IMR-90 (cell line): ENCODE measurements at regions not wholly inside any gene's neighbourhood (a gene's known extent, or its start where the extent isn't known, plus 50 kb on each side); places are given as distances from the start of the nearest gene placed in this dataset.

ENCODE experiments used
- ATAC-seq: fragments of 200-7000 bp; cut with Tn5 transposase; 2 replicates; pipeline ENCODE4 v1.9.1; 2020; ENCODE audit warnings: low read depth, mild to moderate bottlenecking, moderate library complexity
- BruUV-seq: library from RNA; stranded (reverse); fragments of 400-500 nt; replicated peaks from 2 replicates; lab custom pipeline; 2021; lab: Mats Ljungman, UMichigan
- CTCF ChIA-PET: fragments of 300-600 bp; formaldehyde crosslinking; extraction: SDS; loops from one replicate; lab custom pipeline; 2021; ENCODE audit warnings: antibody characterized with exemption; lab: Yijun Ruan, JAX
- POLR2A ChIA-PET: fragments of 300-600 bp; sonication (Branson Sonifier 250); formaldehyde crosslinking; loops from one replicate; lab custom pipeline; 2022; ENCODE audit warnings: antibody characterized with exemption; ENCODE audit not compliant: unreplicated experiment; lab: Charles Lee
- DNase-seq: peaks from one replicate; pipeline ENCODE4 v3.0.0; 2013
- H2AFZ ChIP-seq: replicated peaks from 2 replicates; pipeline ENCODE3; 2013; ENCODE audit warnings: low read length, mild to moderate bottlenecking; ENCODE audit not compliant: poor library complexity
- H2AK5ac ChIP-seq: 2 replicates; pipeline ENCODE4 v1.6.1; 2013; ENCODE audit warnings: low read depth, low read length, inconsistent platforms
- H2AK9ac ChIP-seq: replicated peaks from 2 replicates; pipeline ENCODE3; 2013; ENCODE audit warnings: mild to moderate bottlenecking, low read depth, low read length, moderate library complexity; ENCODE audit not compliant: poor library complexity
- H2BK120ac ChIP-seq: 2 replicates; pipeline ENCODE4 v1.6.1; 2013; ENCODE audit warnings: low read depth, low read length, inconsistent platforms
- H2BK15ac ChIP-seq: 3 replicates; pipeline ENCODE4 v1.6.1; 2013; ENCODE audit warnings: low read depth, low read length, inconsistent platforms
- H2BK20ac ChIP-seq: 2 replicates; pipeline ENCODE4 v1.6.1; 2013; ENCODE audit warnings: low read depth, mild to moderate bottlenecking, inconsistent platforms, low read length, moderate library complexity
- H2BK5ac ChIP-seq: 2 replicates; pipeline ENCODE4 v1.6.1; 2013; ENCODE audit warnings: mild to moderate bottlenecking, low read depth, low read length, inconsistent platforms; ENCODE audit not compliant: poor library complexity, severe bottlenecking
- H3K14ac ChIP-seq: replicated peaks from 2 replicates; pipeline ENCODE4 v1.6.1; 2013; ENCODE audit warnings: low read depth, low read length, inconsistent platforms
- H3K18ac ChIP-seq: 2 replicates; pipeline ENCODE4 v1.6.1; 2013; ENCODE audit warnings: low read depth, low read length, control low read depth
- H3K23ac ChIP-seq: 2 replicates; pipeline ENCODE4 v1.6.1; 2013; ENCODE audit warnings: low read depth, low read length, inconsistent platforms
- H3K27ac ChIP-seq: 2 replicates; pipeline ENCODE4 v1.5.1; 2013; ENCODE audit warnings: mild to moderate bottlenecking, control low read depth, low read length; ENCODE audit not compliant: insufficient read depth
- H3K27me3 ChIP-seq: 2 replicates; pipeline ENCODE4 v1.6.1; 2013; ENCODE audit warnings: low read length; ENCODE audit not compliant: control insufficient read depth, insufficient read depth
- H3K36me3 ChIP-seq: 2 replicates; pipeline ENCODE4 v1.6.1; 2013; ENCODE audit warnings: low read length, mixed read lengths; ENCODE audit not compliant: control insufficient read depth, insufficient read depth
- H3K4ac ChIP-seq: 2 replicates; pipeline ENCODE4 v1.6.1; 2013; ENCODE audit warnings: low read depth, low read length, inconsistent platforms
- H3K4me1 ChIP-seq: 2 replicates; pipeline ENCODE4 v1.6.1; 2013; ENCODE audit warnings: low read length, mixed read lengths; ENCODE audit not compliant: control insufficient read depth, insufficient read depth
- H3K4me2 ChIP-seq: 2 replicates; pipeline ENCODE4 v1.6.1; 2013; ENCODE audit warnings: low read depth, mild to moderate bottlenecking, control low read depth, low read length, moderate library complexity
- H3K4me3 ChIP-seq: 2 replicates; pipeline ENCODE4 v1.5.1; 2013; ENCODE audit warnings: low read depth, mild to moderate bottlenecking, control low read depth, low read length, moderate library complexity; ENCODE audit not compliant: insufficient read depth
- H3K56ac ChIP-seq: 2 replicates; pipeline ENCODE4 v1.6.1; 2013; ENCODE audit warnings: low read length, inconsistent platforms; ENCODE audit not compliant: insufficient read depth; ENCODE audit errors: extremely low read depth
- H3K79me1 ChIP-seq, 2 experiments: 2 replicates each; pipeline ENCODE4 v1.6.1; 2013; ENCODE audit warnings: low read length in 2 of 2, inconsistent platforms in 1 of 2, low read depth in 1 of 2
- H3K9ac ChIP-seq: 2 replicates; pipeline ENCODE4 v1.6.1; 2013; ENCODE audit warnings: low read depth, low read length, control low read depth
- H3K9me1 ChIP-seq: 2 replicates; pipeline ENCODE4 v1.6.1; 2013; ENCODE audit warnings: low read length, inconsistent platforms; ENCODE audit not compliant: insufficient read depth
- H3K9me3 ChIP-seq: 2 replicates; pipeline ENCODE4 v1.6.1; 2013; ENCODE audit warnings: low read length; ENCODE audit not compliant: control insufficient read depth, insufficient read depth
- H4K20me1 ChIP-seq: 2 replicates; pipeline ENCODE4 v1.6.1; 2013; ENCODE audit warnings: low read length, inconsistent platforms; ENCODE audit not compliant: insufficient read depth
- H4K5ac ChIP-seq: 2 replicates; pipeline ENCODE4 v1.6.1; 2013; ENCODE audit warnings: mild to moderate bottlenecking, low read depth, low read length, control low read depth
- H4K8ac ChIP-seq, 2 experiments: 2 replicates each; pipeline ENCODE4 v1.6.1; 2013; ENCODE audit warnings: low read depth in 2 of 2, low read length in 2 of 2, control low read depth in 1 of 2, inconsistent platforms in 1 of 2
- H4K91ac ChIP-seq: 2 replicates; pipeline ENCODE4 v1.6.1; 2013; ENCODE audit warnings: low read depth, low read length, inconsistent platforms; ENCODE audit not compliant: insufficient read depth
- FOS ChIP-seq: fragments of 150-350 bp; IDR thresholded peaks from 2 replicates; pipeline ENCODE4 v1.6.1; 2016; ENCODE audit warnings: low read depth, low read length
- MAFK ChIP-seq: IDR thresholded peaks from 2 replicates; pipeline ENCODE4 v1.6.1; 2012; ENCODE audit warnings: low read depth, low read length, improper control_type of control experiment
- MAZ ChIP-seq: IDR thresholded peaks from 2 replicates; pipeline ENCODE4 v1.6.1; 2012; ENCODE audit warnings: low read depth, mild to moderate bottlenecking, low read length, improper control_type of control experiment, moderate library complexity, borderline replicate concordance
- POLR2A ChIP-seq: IDR thresholded peaks from 2 replicates; pipeline ENCODE4 v1.6.1; 2012; ENCODE audit warnings: mild to moderate bottlenecking, low read depth, low read length
- RFX5 ChIP-seq: IDR thresholded peaks from 2 replicates; pipeline ENCODE4 v1.8.0; 2012; ENCODE audit warnings: low read depth, mild to moderate bottlenecking, low read length, moderate library complexity
- SMC3 ChIP-seq: fragments of 150-350 bp; IDR thresholded peaks from 2 replicates; pipeline ENCODE4 v1.6.1; 2016; ENCODE audit warnings: low read depth, mild to moderate bottlenecking, antibody characterized with exemption, low read length, moderate library complexity
- WGBS, 2 experiments: methylation state at CpG; one replicate each; pipeline versions ENCODE4 v1.1.5 to v1.1.7; 2013; ENCODE audit warnings: missing lambda C conversion rate in 2 of 2; ENCODE audit not compliant: insufficient read length in 1 of 2; ENCODE audit errors: extremely low coverage in 2 of 2; 5-methylcytosine and 5-hydroxymethylcytosine counted together
- dilution Hi-C: fragments of 300-500 bp; cut with HindIII; formaldehyde crosslinking; loops from one replicate; pipeline ENCODE4 v1.14.3; 2018; ENCODE audit warnings: low sequenced_read_pairs; ENCODE audit not compliant: unreplicated experiment
- in situ Hi-C: fragments of 300-500 bp; cut with MboI; formaldehyde crosslinking; loops from 3 replicates; pipeline ENCODE4 v1.14.3; 2019; ENCODE audit warnings: low sequenced_read_pairs, inconsistent platforms, mixed read lengths
- intact Hi-C: fragments of 100-400 bp; cut with micrococcal nuclease; formaldehyde crosslinking; loops from 2 replicates; pipeline ENCODE4 v1.10.0; 2022
- TF ChIP-seq, protein P1 (sequence below): fragments of 150-350 bp; IDR thresholded peaks from 2 replicates; pipeline ENCODE4 v1.6.1; 2017; ENCODE audit warnings: mild to moderate bottlenecking, antibody characterized with exemption, low read length, low read depth

DNA sequence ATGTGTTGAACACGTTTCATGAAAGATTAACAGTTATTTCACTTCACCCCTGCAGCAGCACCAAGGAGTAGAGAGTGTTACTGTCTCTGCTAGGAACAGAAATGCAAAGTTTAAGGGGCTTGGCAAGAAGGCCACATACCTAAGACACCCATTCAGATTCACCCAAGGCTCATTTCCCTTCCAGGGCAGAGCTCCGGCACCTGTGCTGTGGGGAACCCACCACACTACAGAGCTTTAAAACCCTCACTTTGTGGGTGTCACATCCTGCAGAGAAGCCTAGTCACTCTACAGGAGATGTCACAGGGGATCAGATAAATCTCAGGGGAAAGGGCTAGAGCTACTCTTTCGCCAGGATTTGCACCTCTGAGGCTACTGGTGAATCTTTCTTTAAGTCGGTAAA is 176.1 kb upstream of the KLF6 start:
- no peak for ATAC-seq
- ChIA-PET CTCF (no interaction called here), POLR2A (no interaction called here)
- dilution Hi-C loops (no loop called here), intact Hi-C loops (no loop called here), in situ Hi-C loops (no loop called here)
- Histone ChIP-seq H3K4ac (no peak overlapping the region), H4K5ac (no peak overlapping the region), H3K9me1 (no peaks in the 10 kb centered on the region), H2BK5ac (no peak overlapping the region), H2BK15ac (no peak overlapping the region), H2BK120ac (no peak overlapping the region), H3K4me1 (no peaks in the 10 kb centered on the region), H3K14ac (no peak overlapping the region), H2BK20ac (no peak overlapping the region), H3K23ac (no peak overlapping the region), H3K9me3 (no peaks in the 10 kb centered on the region), H3K27me3 (no peaks in the 10 kb centered on the region), H3K36me3 (no peaks in the 10 kb centered on the region), H3K79me1 (no peaks in the 10 kb centered on the region), H3K4me3 (no peak overlapping the region), H2AFZ (no peak overlapping the region), H2AK9ac (no peak overlapping the region), H4K91ac (no peak overlapping the region), H3K4me2 (no peak overlapping the region), H4K8ac (no peak overlapping the region), H3K18ac (no peak overlapping the region), H3K56ac (no peak overlapping the region), H3K27ac (no peak overlapping the region), H4K20me1 (no peaks in the 10 kb centered on the region), H2AK5ac (no peak overlapping the region), H3K9ac (no peak overlapping the region)
- 88% methylated on average over 1 of the region's 4 CpGs; no CpG with 5 or more reads in 1 of the 2 experiments for WGBS, 2 experiments
- DNase-seq = no peak
- TF ChIP-seq SMC3 = no peak
- TF ChIP-seq, protein P1, sequence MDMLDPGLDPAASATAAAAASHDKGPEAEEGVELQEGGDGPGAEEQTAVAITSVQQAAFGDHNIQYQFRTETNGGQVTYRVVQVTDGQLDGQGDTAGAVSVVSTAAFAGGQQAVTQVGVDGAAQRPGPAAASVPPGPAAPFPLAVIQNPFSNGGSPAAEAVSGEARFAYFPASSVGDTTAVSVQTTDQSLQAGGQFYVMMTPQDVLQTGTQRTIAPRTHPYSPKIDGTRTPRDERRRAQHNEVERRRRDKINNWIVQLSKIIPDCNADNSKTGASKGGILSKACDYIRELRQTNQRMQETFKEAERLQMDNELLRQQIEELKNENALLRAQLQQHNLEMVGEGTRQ = no peak
- TF ChIP-seq POLR2A = no peak
- no peak for TF ChIP-seq MAZ
- TF ChIP-seq RFX5 = no peak
- TF ChIP-seq MAFK = no peak
- TF ChIP-seq FOS = no peak
- no TSS peak for BruUV-seq
